H1 (cell line): ENCODE measurements at regions not wholly inside any gene's neighbourhood (a gene's known extent, or its start where the extent isn't known, plus 50 kb on each side); places are given as distances from the start of the nearest gene placed in this dataset.
A peak's percentile ranks its signal among the peaks of the same experiment; 100 is the strongest.

Experiments
- CTCF ChIA-PET: fragments of 300-600 bp; sonication (Branson Sonifier 250); formaldehyde crosslinking; loops from one replicate; lab custom pipeline; 2021; ENCODE audit not compliant: partially characterized antibody; lab: Charles Lee
- POLR2A ChIA-PET: fragments of 300-600 bp; sonication (Branson Sonifier 250); formaldehyde crosslinking; loops from one replicate; lab custom pipeline; 2021; ENCODE audit warnings: inconsistent platforms; ENCODE audit not compliant: partially characterized antibody; lab: Charles Lee
- DNase-seq, 2 experiments: peaks; one replicate each; pipeline versions ENCODE4 v3.0.0 to v3.0.0-alpha.2; 2010 to 2022; ENCODE audit warnings: low spot score in 2 of 2, low read depth in 1 of 2, mixed read lengths in 1 of 2
- FAIRE-seq: peaks from 2 replicates; lab custom pipeline; 2011; peaks lifted over from hg19 to GRCh38; lab: Jason Lieb, UNC
- H2AFZ ChIP-seq: 2 replicates; pipeline ENCODE4 v1.8.1; 2012; ENCODE audit warnings: low read length, inconsistent platforms
- H2AK5ac ChIP-seq: 2 replicates; pipeline ENCODE4 v1.6.1; 2013; ENCODE audit warnings: low read depth, low read length
- H2BK120ac ChIP-seq: replicated peaks from 2 replicates; pipeline ENCODE3; 2013; ENCODE audit warnings: low read depth, low read length, inconsistent platforms
- H2BK12ac ChIP-seq: 2 replicates; pipeline ENCODE4 v1.6.1; 2013; ENCODE audit warnings: low read depth, low read length
- H2BK15ac ChIP-seq: 2 replicates; pipeline ENCODE4 v1.6.1; 2013; ENCODE audit warnings: low read length
- H2BK20ac ChIP-seq: 2 replicates; pipeline ENCODE4 v1.6.1; 2013; ENCODE audit warnings: low read length
- H2BK5ac ChIP-seq: 2 replicates; pipeline ENCODE4 v1.6.1; 2013; ENCODE audit warnings: low read depth, low read length
- H3K14ac ChIP-seq: 2 replicates; pipeline ENCODE4 v1.6.1; 2013; ENCODE audit warnings: inconsistent platforms; ENCODE audit not compliant: insufficient read length
- H3K18ac ChIP-seq: 2 replicates; pipeline ENCODE4 v1.6.1; 2013; ENCODE audit warnings: low read length; ENCODE audit errors: extremely low read depth
- H3K23ac ChIP-seq: 2 replicates; pipeline ENCODE4 v1.6.1; 2013; ENCODE audit warnings: inconsistent platforms; ENCODE audit not compliant: insufficient read length
- H3K23me2 ChIP-seq: 2 replicates; pipeline ENCODE4 v1.6.1; 2013; ENCODE audit warnings: low read depth, low read length
- H3K27ac ChIP-seq: 2 replicates; pipeline ENCODE4 v1.6.1; 2011; ENCODE audit warnings: low read depth, low read length, inconsistent platforms
- H3K27me3 ChIP-seq, 4 experiments: replicated peaks in 1 of 4; 1 replicate in 1 of 4; 2 replicates in 3 of 4; pipeline versions ENCODE4 v1.6.1 to v1.8.1; 2011 to 2013; ENCODE audit warnings: low read length in 3 of 4, mild to moderate bottlenecking in 3 of 4, inconsistent platforms in 2 of 4, mixed read lengths in 2 of 4, moderate library complexity in 1 of 4; ENCODE audit not compliant: control insufficient read depth in 3 of 4, insufficient read depth in 3 of 4; ENCODE audit errors: extremely low read depth in 1 of 4
- H3K36me3 ChIP-seq, 4 experiments: 2 replicates each; pipeline versions ENCODE4 v1.6.1 to v1.8.1; 2011 to 2013; ENCODE audit warnings: mild to moderate bottlenecking in 4 of 4, low read length in 3 of 4, moderate library complexity in 2 of 4, control low read depth in 1 of 4, inconsistent platforms in 1 of 4; ENCODE audit not compliant: insufficient read depth in 4 of 4, control insufficient read depth in 2 of 4
- H3K4ac ChIP-seq: replicated peaks from 2 replicates; pipeline ENCODE3; 2013; ENCODE audit warnings: low read length, low read depth, mixed read lengths, inconsistent platforms; ENCODE audit not compliant: insufficient read length
- H3K4me1 ChIP-seq, 4 experiments: replicated peaks in 1 of 4; 1 replicate in 1 of 4; 2 replicates in 3 of 4; pipeline versions ENCODE4 v1.6.1 to v1.8.1; 2011 to 2013; ENCODE audit warnings: low read length in 3 of 4, inconsistent platforms in 2 of 4, mixed read lengths in 1 of 4; ENCODE audit not compliant: insufficient read depth in 4 of 4, control insufficient read depth in 3 of 4
- H3K4me2 ChIP-seq, 2 experiments: 2 replicates each; pipeline versions ENCODE4 v1.6.1 to v1.8.1; 2011 to 2013; ENCODE audit warnings: low read depth in 2 of 2, low read length in 2 of 2, control low read depth in 1 of 2, inconsistent platforms in 1 of 2, mild to moderate bottlenecking in 1 of 2; ENCODE audit not compliant: insufficient read depth in 1 of 2
- H3K4me3 ChIP-seq, 4 experiments: fragments of 200-600, 300-600 bp in 1 of 4; sonication (generic), shearing (Covaris generic), sonication (Bioruptor Twin) in 1 of 4; 2 replicates each; pipeline versions ENCODE4 v1.5.1 to v1.8.1; 2011 to 2016; ENCODE audit warnings: low read length in 4 of 4, low read depth in 3 of 4, control low read depth in 2 of 4, inconsistent platforms in 2 of 4, mild to moderate bottlenecking in 2 of 4, mixed read lengths in 1 of 4, moderate library complexity in 1 of 4; ENCODE audit not compliant: insufficient read depth in 2 of 4; ENCODE audit errors: extremely low read depth in 1 of 4
- H3K56ac ChIP-seq: replicated peaks from 2 replicates; pipeline ENCODE3; 2013; ENCODE audit warnings: low read depth, mild to moderate bottlenecking, mixed read lengths, low read length, inconsistent platforms; ENCODE audit not compliant: insufficient read length
- H3K79me1 ChIP-seq: 2 replicates; pipeline ENCODE4 v1.6.1; 2013; ENCODE audit warnings: low read depth, low read length, control low read depth
- H3K79me2 ChIP-seq, 2 experiments: 2 replicates each; pipeline versions ENCODE4 v1.6.1 to v1.8.1; 2012 to 2013; ENCODE audit warnings: low read length in 2 of 2, mild to moderate bottlenecking in 2 of 2, inconsistent platforms in 1 of 2; ENCODE audit not compliant: insufficient read depth in 2 of 2, control insufficient read depth in 1 of 2
- H3K9ac ChIP-seq, 4 experiments: replicated peaks in 1 of 4; 1 replicate in 1 of 4; 2 replicates in 3 of 4; pipeline versions ENCODE4 v1.6.1 to v1.8.1; 2011 to 2013; ENCODE audit warnings: low read depth in 3 of 4, low read length in 3 of 4, control low read depth in 2 of 4, mild to moderate bottlenecking in 2 of 4, moderate library complexity in 2 of 4, inconsistent platforms in 1 of 4; ENCODE audit errors: extremely low read depth in 1 of 4
- H3K9me3 ChIP-seq, 2 experiments: 2 replicates each; pipeline versions ENCODE4 v1.6.1 to v1.8.1; 2012 to 2013; ENCODE audit warnings: mild to moderate bottlenecking in 2 of 2, moderate library complexity in 2 of 2, control low read depth in 1 of 2, inconsistent platforms in 1 of 2, low read depth in 1 of 2, low read length in 1 of 2, mixed read lengths in 1 of 2; ENCODE audit not compliant: insufficient read depth in 2 of 2
- H4K20me1 ChIP-seq, 2 experiments: replicated peaks in 1 of 2; 2 replicates each; pipeline versions ENCODE3 to v1.8.1; 2011 to 2013; ENCODE audit warnings: inconsistent platforms in 2 of 2, low read length in 2 of 2, mild to moderate bottlenecking in 1 of 2; ENCODE audit not compliant: insufficient read depth in 2 of 2, control insufficient read depth in 1 of 2
- H4K5ac ChIP-seq: 2 replicates; pipeline ENCODE4 v1.6.1; 2013; ENCODE audit warnings: low read length, low read depth, mixed read lengths, inconsistent platforms; ENCODE audit not compliant: insufficient read length
- H4K8ac ChIP-seq: 2 replicates; pipeline ENCODE4 v1.8.0; 2013; ENCODE audit warnings: mild to moderate bottlenecking, moderate library complexity, low read length, inconsistent platforms; ENCODE audit not compliant: insufficient read depth; ENCODE audit errors: extremely low read depth
- H4K91ac ChIP-seq: replicated peaks from 2 replicates; pipeline ENCODE3; 2013; ENCODE audit warnings: low read length, mixed read lengths, inconsistent platforms; ENCODE audit not compliant: insufficient read length
- CBX5 ChIP-seq: fragments of 300-800, 300-1000 bp; sonication (generic); IDR thresholded peaks from 2 replicates; pipeline ENCODE4 v1.7.1; 2016; ENCODE audit warnings: antibody characterized with exemption, low read length, low read depth
- CBX8 ChIP-seq: fragments of 300-800, 300-1000 bp; sonication (generic); IDR thresholded peaks from 2 replicates; pipeline ENCODE4 v1.7.1; 2016; ENCODE audit warnings: low read depth, low read length, borderline replicate concordance
- CTBP2 ChIP-seq: IDR thresholded peaks from 2 replicates; pipeline ENCODE4 v1.7.0; 2011; ENCODE audit warnings: borderline replicate concordance, mild to moderate bottlenecking, moderate library complexity, mixed read lengths, low read length; ENCODE audit not compliant: insufficient read depth, insufficient read length
- EGR1 ChIP-seq: IDR thresholded peaks from 2 replicates; pipeline ENCODE4 v1.6.1; 2011; ENCODE audit warnings: low read depth, low read length, borderline replicate concordance
- RNF2 ChIP-seq: fragments of 200-900, 300-1000 bp; sonication (generic); IDR thresholded peaks from 2 replicates; pipeline ENCODE4 v1.7.1; 2016; ENCODE audit warnings: borderline replicate concordance, low read depth, mild to moderate bottlenecking, antibody characterized with exemption, low read length; ENCODE audit not compliant: poor library complexity, severe bottlenecking; ENCODE audit errors: missing control alignments
- RXRA ChIP-seq: IDR thresholded peaks from 2 replicates; pipeline ENCODE4 v1.6.1; 2011; ENCODE audit warnings: low read depth, mild to moderate bottlenecking, low read length, moderate library complexity; ENCODE audit not compliant: insufficient read depth
- WGBS, 2 experiments: shearing (Covaris generic) in 1 of 2; methylation state at CpG; one replicate each; pipeline versions ENCODE4 v1.1.6 to v1.1.7; 2013 to 2015; ENCODE audit warnings: low lambda C conversion rate in 2 of 2, mixed read lengths in 2 of 2, inconsistent platforms in 1 of 2, low coverage in 1 of 2, missing lambda C conversion rate in 1 of 2; ENCODE audit not compliant: insufficient replicate concordance in 2 of 2, insufficient coverage in 1 of 2, insufficient read length in 1 of 2; ENCODE audit errors: extremely low coverage in 1 of 2, missing lambda C conversion rate in 1 of 2; 5-methylcytosine and 5-hydroxymethylcytosine counted together

DNA sequence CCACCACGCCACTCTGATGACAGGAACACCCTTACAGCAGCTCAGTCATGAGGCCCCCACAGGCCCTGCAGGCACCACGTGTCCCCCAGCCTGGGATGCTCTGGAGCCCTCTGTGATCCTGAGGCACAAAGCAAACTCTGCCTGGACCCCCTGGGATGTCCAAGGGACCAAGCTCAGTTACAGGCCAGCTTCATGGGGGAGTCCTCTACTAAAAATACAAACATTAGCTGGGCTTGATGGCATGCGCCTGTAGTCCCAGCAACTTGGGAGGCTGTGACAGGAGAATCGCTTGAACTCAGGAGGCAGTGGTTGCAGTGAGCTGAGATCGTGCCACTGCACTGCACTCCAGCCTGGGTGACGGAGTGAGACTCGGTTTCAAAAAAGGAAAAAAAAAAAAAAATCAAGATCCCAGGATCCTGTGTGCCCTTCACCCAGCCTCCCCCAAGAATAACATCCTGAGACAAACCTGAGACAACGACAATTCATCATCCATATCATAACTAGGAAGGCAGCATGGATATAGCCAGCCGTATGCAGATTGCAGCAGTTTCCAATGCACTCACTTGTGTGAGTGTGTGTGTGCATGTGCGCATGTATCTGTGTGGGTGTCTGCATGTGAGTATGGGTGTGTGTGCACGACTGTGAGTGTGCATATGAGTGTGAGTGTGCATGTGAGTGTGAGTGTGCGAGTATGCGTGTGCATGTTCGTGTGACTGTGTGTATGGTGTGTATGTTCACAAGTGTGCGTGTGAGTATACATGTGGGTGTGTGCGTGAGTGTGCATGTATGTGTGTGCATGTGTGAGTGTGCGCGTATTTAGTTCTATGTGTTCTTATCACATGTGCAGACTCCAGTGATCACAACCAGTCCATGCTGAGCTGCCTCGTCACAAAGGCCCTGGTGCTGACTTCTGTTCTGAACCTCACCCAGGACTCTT lies 52.1 kb downstream of the NCOR2 start:
- H3K23ac ChIP-seq = peak overlapping the region; percentile 71
- H3K18ac ChIP-seq = no peak overlapping the region
- peak overlapping the region; percentile 44 for H4K91ac ChIP-seq
- H4K8ac ChIP-seq = no peak overlapping the region; the same call in 1 of the 2 replicates
- ChIA-PET POLR2A (interaction anchor here (0.7 to 5.9 kb wide), 2 partner anchors 14 to 24 kb away, joined by 3 to 32 read pairs; no protein-coding TSS in a partner anchor), CTCF (interaction anchor here (0.6 to 2.6 kb wide), 8 partner anchors 11 to 256 kb away, joined by 3 to 9 read pairs (median 4); no protein-coding TSS in a partner anchor)
- H2BK12ac ChIP-seq = peak overlapping the region; percentile 71; the same call in 1 of the 2 replicates
- FAIRE-seq = no peak
- no peak overlapping the region for H2BK120ac ChIP-seq
- H2BK5ac ChIP-seq = peak overlapping the region; percentile 28; the same call in 1 of the 2 replicates
- no peak overlapping the region for H2BK20ac ChIP-seq
- H3K79me2 ChIP-seq = peaks cover 16 to 94% of the 10 kb centered on the region in 2 experiments
- no peaks in the 10 kb centered on the region for H3K9me3 ChIP-seq
- no peak overlapping the region for H3K4me2 ChIP-seq
- H3K36me3 ChIP-seq = peaks cover 0 to 11% (median 0%) of the 10 kb centered on the region in 4 experiments; a peak in 2 of 8 replicates
- peaks cover 34% of the 10 kb centered on the region for H3K79me1 ChIP-seq
- peaks cover 24 to 56% (median 36%) of the 10 kb centered on the region in 4 experiments for H3K4me1 ChIP-seq
- H3K27ac ChIP-seq = no peak overlapping the region; the same call in 1 of the 2 replicates
- DNase-seq = no peak
- no peaks in the 10 kb centered on the region for H3K27me3 ChIP-seq
- peak overlapping the region; percentile 98 for H3K4ac ChIP-seq
- peak overlapping the region; percentile 62; the same call in 1 of the 2 replicates for H2BK15ac ChIP-seq
- no peak overlapping the region for H4K5ac ChIP-seq
- no peak overlapping the region for H3K4me3 ChIP-seq
- peak overlapping the region; percentile 97 for H2AK5ac ChIP-seq
- peaks cover 6% of the 10 kb centered on the region; the same call in 1 of the 2 replicates for H3K23me2 ChIP-seq
- H3K9ac ChIP-seq = peak overlapping the region in 1 of 4 experiments; percentile 56; a peak in 1 of 7 replicates
- TF ChIP-seq CBX8 (no peak), RXRA (no peak), CTBP2 (no peak), RNF2 (no peak), CBX5 (no peak), EGR1 (no peak)
- H3K56ac ChIP-seq = no peak overlapping the region
- H3K14ac ChIP-seq = no peak overlapping the region
- H2AFZ ChIP-seq = no peak overlapping the region
- 88% methylated on average over 17 of the region's 19 CpGs; no CpG with 5 or more reads in 1 of the 2 experiments for WGBS, 2 experiments
- peaks cover 19 to 28% of the 10 kb centered on the region in 2 experiments for H4K20me1 ChIP-seq
